KMS-11 (cell line): ENCODE measurements at regions not wholly inside any gene's neighbourhood (a gene's known extent, or its start where the extent isn't known, plus 50 kb on each side); places are given as distances from the start of the nearest gene placed in this dataset.
"Not testable (repeated sequence)": the region's sequence is repeated elsewhere in the genome, so short reads cannot be mapped to it uniquely, and the experiment has no call there.

ENCODE experiments used
- H2AFZ ChIP-seq: fragments of 200-600 bp; sonication (generic); 2 replicates; pipeline ENCODE4 v1.6.1; 2016; ENCODE audit warnings: antibody characterized with exemption, mixed run types, low read depth
- H3K27ac ChIP-seq: fragments of 200-600 bp; sonication (generic); 2 replicates; pipeline ENCODE4 v1.6.1; 2016; ENCODE audit warnings: mild to moderate bottlenecking, mixed run types
- H3K27me3 ChIP-seq: fragments of 200-600 bp; sonication (generic); 2 replicates; pipeline ENCODE4 v1.6.1; 2017; ENCODE audit warnings: mild to moderate bottlenecking, low read depth, mixed run types, moderate library complexity; ENCODE audit not compliant: insufficient read depth
- H3K36me3 ChIP-seq: fragments of 200-600 bp; sonication (generic); 2 replicates; pipeline ENCODE4 v1.6.1; 2017; ENCODE audit warnings: mild to moderate bottlenecking, mixed run types; ENCODE audit not compliant: insufficient read depth
- H3K4me1 ChIP-seq: fragments of 200-600 bp; sonication (generic); 2 replicates; pipeline ENCODE4 v1.6.1; 2016; ENCODE audit warnings: mild to moderate bottlenecking, low read depth, mixed run types; ENCODE audit not compliant: poor library complexity, severe bottlenecking
- H3K4me2 ChIP-seq: fragments of 200-600 bp; sonication (generic); 2 replicates; pipeline ENCODE4 v1.7.0; 2016; ENCODE audit warnings: mild to moderate bottlenecking, mixed run types
- H3K4me3 ChIP-seq: fragments of 200-600 bp; sonication (generic); IDR thresholded peaks from 2 replicates; pipeline ENCODE4 v1.6.1; 2017; ENCODE audit warnings: low read depth, low read length, mixed read lengths; ENCODE audit not compliant: insufficient read depth
- H3K79me2 ChIP-seq: fragments of 200-600 bp; sonication (generic); 2 replicates; pipeline ENCODE4 v1.6.1; 2016; ENCODE audit warnings: low read depth, mixed run types; ENCODE audit not compliant: insufficient read depth
- H3K9ac ChIP-seq: fragments of 200-600 bp; sonication (generic); 2 replicates; pipeline ENCODE4 v1.6.1; 2016; ENCODE audit warnings: mild to moderate bottlenecking, mixed run types
- H4K20me1 ChIP-seq: fragments of 200-600 bp; sonication (generic); 2 replicates; pipeline ENCODE4 v1.6.1; 2016; ENCODE audit warnings: mild to moderate bottlenecking, mixed run types; ENCODE audit not compliant: insufficient read depth
- CTCF ChIP-seq: fragments of 200-600 bp; sonication (generic); conservative IDR thresholded peaks from 2 replicates; pipeline ENCODE4 v1.6.1; 2017; ENCODE audit warnings: low read depth, mild to moderate bottlenecking, antibody characterized with exemption, low read length, moderate library complexity, mixed read lengths

- H3K27me3 ChIP-seq: no peaks in the 10 kb centered on the region
- H3K4me2 ChIP-seq: no peak overlapping the region
- no peak overlapping the region for H3K27ac ChIP-seq
- H3K36me3 ChIP-seq: no peaks in the 10 kb centered on the region
- H2AFZ ChIP-seq: peak overlapping the region; percentile 6; the same call in 1 of the 2 replicates
- no peak overlapping the region for H3K9ac ChIP-seq
- no peaks in the 10 kb centered on the region for H4K20me1 ChIP-seq
- H3K4me1 ChIP-seq: peaks cover 9% of the 10 kb centered on the region
- H3K4me3 ChIP-seq: no peak overlapping the region
- no peaks in the 10 kb centered on the region for H3K79me2 ChIP-seq
- TF ChIP-seq CTCF: no peak
Measured at GRCh38 chr12:46901464-46902205, 75.8 kb upstream of the SLC38A4 start.

- Histone ChIP-seq H3K4me3 (no peak overlapping the region), H3K36me3 (no peaks in the 10 kb centered on the region), H2AFZ (no peak overlapping the region), H4K20me1 (no peaks in the 10 kb centered on the region), H3K9ac (no peak overlapping the region), H3K4me2 (no peak overlapping the region), H3K79me2 (no peaks in the 10 kb centered on the region), H3K27ac (no peak overlapping the region), H3K4me1 (peaks cover 9% of the 10 kb centered on the region), H3K27me3 (no peaks in the 10 kb centered on the region)
- TF ChIP-seq CTCF: no peak
Measured at GRCh38 chr12:46903058-46903457, 77.3 kb upstream of the SLC38A4 start.

GRCh38 chr12:46904406-46905238 lies 78.8 kb upstream of the SLC38A4 start:
- Histone ChIP-seq H3K4me2 (no peak overlapping the region), H3K9ac (no peak overlapping the region), H3K4me3 (no peak overlapping the region), H3K79me2 (no peaks in the 10 kb centered on the region), H3K4me1 (peaks cover 9% of the 10 kb centered on the region), H4K20me1 (no peaks in the 10 kb centered on the region), H2AFZ (no peak overlapping the region), H3K36me3 (no peaks in the 10 kb centered on the region), H3K27ac (no peak overlapping the region), H3K27me3 (no peaks in the 10 kb centered on the region)
- no peak for TF ChIP-seq CTCF

- H2AFZ ChIP-seq, H3K9ac ChIP-seq, H3K27me3 ChIP-seq, H4K20me1 ChIP-seq, H3K4me1 ChIP-seq, H3K4me3 ChIP-seq, H3K36me3 ChIP-seq, H3K27ac ChIP-seq, H3K4me2 ChIP-seq, H3K79me2 ChIP-seq: not testable (repeated sequence)
Measured at GRCh38 chr12:46905239-46905627, 79.4 kb upstream of the SLC38A4 start.

GRCh38 chr12:46907791-46908190 lies 82.0 kb upstream of the SLC38A4 start:
- no peak overlapping the region for H3K4me3 ChIP-seq
- no peak overlapping the region for H3K4me2 ChIP-seq
- H3K4me1 ChIP-seq: no peaks in the 10 kb centered on the region
- no peaks in the 10 kb centered on the region for H3K79me2 ChIP-seq
- H3K27ac ChIP-seq: no peak overlapping the region
- no peak overlapping the region for H3K9ac ChIP-seq
- no peak overlapping the region for H2AFZ ChIP-seq
- no peaks in the 10 kb centered on the region for H3K36me3 ChIP-seq
- TF ChIP-seq CTCF: no peak
- H4K20me1 ChIP-seq: no peaks in the 10 kb centered on the region
- no peaks in the 10 kb centered on the region for H3K27me3 ChIP-seq
